ENCODE measurements at regions not wholly inside any gene's neighbourhood (a gene's known extent, or its start where the extent isn't known, plus 50 kb on each side); places are given as distances from the start of the nearest gene placed in this dataset.
"Not testable (repeated sequence)": the region's sequence is repeated elsewhere in the genome, so short reads cannot be mapped to it uniquely, and the experiment has no call there.

DNA sequence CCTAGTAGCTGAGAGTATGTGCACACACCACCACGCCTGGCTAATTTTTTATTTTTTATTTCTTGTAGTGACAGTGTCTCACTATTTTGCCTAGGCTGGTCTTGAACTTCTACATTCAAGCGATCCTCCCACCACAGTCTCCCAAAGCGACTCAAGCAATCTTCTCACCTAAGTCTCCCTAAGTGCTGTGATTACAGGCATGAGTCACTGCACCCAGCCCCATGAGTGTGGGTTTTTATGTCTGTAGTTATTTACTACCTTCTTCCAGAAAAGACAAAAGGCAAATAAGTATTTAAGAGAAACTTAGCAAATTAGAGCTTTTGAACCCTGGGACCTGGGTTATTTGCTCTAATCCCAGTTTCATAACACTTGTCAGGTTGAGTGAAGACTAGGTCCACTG is 92.3 kb upstream of the HCRTR2 start:
- intact Hi-C loops (cut with DNase I) = no loop called here
- H3K4me1 ChIP-seq (replicated peaks in 1 of 2) = no peaks in the 10 kb centered on the region
- no peaks in the 10 kb centered on the region for H3K9me3 ChIP-seq (replicated peaks in 1 of 3)
- no peak overlapping the region for H3K4me3 ChIP-seq
- H3K27me3 ChIP-seq = no peaks in the 10 kb centered on the region
- TF ChIP-seq POLR2A (IDR thresholded peaks at IDR 0.05) = no peak
- TF ChIP-seq, protein P1, sequence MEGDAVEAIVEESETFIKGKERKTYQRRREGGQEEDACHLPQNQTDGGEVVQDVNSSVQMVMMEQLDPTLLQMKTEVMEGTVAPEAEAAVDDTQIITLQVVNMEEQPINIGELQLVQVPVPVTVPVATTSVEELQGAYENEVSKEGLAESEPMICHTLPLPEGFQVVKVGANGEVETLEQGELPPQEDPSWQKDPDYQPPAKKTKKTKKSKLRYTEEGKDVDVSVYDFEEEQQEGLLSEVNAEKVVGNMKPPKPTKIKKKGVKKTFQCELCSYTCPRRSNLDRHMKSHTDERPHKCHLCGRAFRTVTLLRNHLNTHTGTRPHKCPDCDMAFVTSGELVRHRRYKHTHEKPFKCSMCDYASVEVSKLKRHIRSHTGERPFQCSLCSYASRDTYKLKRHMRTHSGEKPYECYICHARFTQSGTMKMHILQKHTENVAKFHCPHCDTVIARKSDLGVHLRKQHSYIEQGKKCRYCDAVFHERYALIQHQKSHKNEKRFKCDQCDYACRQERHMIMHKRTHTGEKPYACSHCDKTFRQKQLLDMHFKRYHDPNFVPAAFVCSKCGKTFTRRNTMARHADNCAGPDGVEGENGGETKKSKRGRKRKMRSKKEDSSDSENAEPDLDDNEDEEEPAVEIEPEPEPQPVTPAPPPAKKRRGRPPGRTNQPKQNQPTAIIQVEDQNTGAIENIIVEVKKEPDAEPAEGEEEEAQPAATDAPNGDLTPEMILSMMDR (IDR thresholded peaks at IDR 0.05) = no peak
- DNase-seq = no peak
- no peak overlapping the region for H3K27ac ChIP-seq
- no peaks in the 10 kb centered on the region for H3K36me3 ChIP-seq (replicated peaks in 1 of 2)
- 84 to 93% (median 88%) methylated on average over 3 of the region's 3 CpGs for WGBS, 4 donors

DNA sequence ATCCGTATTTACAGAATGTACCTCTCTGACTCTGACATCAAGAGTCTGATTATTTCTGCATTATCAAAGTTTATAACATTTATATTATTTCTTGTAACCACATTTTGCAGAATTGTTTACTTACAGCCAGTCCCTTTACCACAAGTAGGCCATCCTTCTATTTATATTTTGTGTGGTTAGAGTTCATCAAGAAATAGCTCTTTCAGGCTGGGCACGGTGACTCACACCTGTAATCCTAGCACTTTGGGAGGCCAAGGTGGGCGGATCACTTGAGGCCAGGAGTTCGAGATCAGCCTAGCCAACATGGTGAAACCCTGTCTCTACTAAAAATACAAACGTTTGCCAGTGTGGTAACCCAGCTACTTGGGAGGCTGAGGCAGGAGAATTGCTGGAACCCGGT is 86.3 kb upstream of the HCRTR2 start:
- 71 to 79% (median 74%) methylated on average over 6 of the region's 6 CpGs for WGBS, 4 donors
- H3K4me3 ChIP-seq; H3K27me3 ChIP-seq; DNase-seq; H3K27ac ChIP-seq; H3K4me1 ChIP-seq (replicated peaks in 1 of 2); intact Hi-C loops (cut with DNase I); H3K9me3 ChIP-seq (replicated peaks in 1 of 3); H3K36me3 ChIP-seq (replicated peaks in 1 of 2): not testable (repeated sequence)

DNA sequence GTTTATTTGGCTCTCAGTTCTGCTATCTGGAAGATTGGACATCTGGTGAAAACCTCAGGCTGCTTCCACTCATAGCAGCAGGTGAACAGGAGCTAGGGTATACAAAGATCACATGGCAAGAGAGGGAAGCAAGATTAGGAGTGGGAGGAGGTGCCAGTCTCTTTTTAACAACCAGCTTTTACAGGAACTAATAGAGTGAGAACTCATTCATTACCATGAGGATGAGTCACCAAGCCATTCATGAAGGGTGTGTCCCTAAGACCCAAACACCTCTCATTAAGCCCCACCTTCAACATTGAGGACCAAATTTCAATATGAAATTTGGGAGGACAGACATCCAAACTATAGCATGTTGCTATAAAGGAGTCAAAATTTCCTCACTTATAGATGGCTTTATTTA is 85.4 kb upstream of the HCRTR2 start:
- H3K27ac ChIP-seq = no peak overlapping the region

DNA sequence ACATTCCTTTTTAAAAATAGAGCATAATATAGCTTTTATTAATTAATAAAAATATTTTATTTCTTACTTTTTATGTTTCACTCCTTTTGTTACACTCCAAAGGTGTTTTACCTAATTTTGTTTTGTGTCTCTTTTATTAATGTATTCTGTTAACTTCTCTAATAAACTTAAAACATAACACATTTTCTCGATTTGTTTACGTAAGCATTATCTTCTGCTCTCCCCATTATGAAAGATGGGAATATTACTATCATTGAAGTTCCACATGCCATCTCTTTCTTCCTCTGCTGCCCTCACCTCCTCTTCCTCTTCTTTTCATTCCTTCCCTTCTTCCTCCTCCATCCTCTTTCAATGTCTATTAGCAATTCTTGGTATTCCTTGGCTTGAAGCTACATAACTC is 85.0 kb upstream of the HCRTR2 start:
- WGBS, 4 donors = 86 to 93% (median 92%) methylated on average over 2 of the region's 2 CpGs
- intact Hi-C loops (cut with DNase I) = no loop called here
- TF ChIP-seq, protein P1 (IDR thresholded peaks at IDR 0.05) = no peak
- no peak for TF ChIP-seq POLR2A (IDR thresholded peaks at IDR 0.05)

More for the DNA sequence above, 85.4 kb upstream of the HCRTR2 start:
- H3K9me3 ChIP-seq (replicated peaks in 1 of 3) = no peaks in the 10 kb centered on the region
- TF ChIP-seq POLR2A (IDR thresholded peaks at IDR 0.05) = no peak
- TF ChIP-seq, protein P1 (IDR thresholded peaks at IDR 0.05) = no peak
- intact Hi-C loops (cut with DNase I) = no loop called here
- no peaks in the 10 kb centered on the region for H3K36me3 ChIP-seq (replicated peaks in 1 of 2)
- no peak for DNase-seq
- H3K27me3 ChIP-seq = no peaks in the 10 kb centered on the region
- H3K4me1 ChIP-seq (replicated peaks in 1 of 2) = no peaks in the 10 kb centered on the region
- no peak overlapping the region for H3K4me3 ChIP-seq

DNA sequence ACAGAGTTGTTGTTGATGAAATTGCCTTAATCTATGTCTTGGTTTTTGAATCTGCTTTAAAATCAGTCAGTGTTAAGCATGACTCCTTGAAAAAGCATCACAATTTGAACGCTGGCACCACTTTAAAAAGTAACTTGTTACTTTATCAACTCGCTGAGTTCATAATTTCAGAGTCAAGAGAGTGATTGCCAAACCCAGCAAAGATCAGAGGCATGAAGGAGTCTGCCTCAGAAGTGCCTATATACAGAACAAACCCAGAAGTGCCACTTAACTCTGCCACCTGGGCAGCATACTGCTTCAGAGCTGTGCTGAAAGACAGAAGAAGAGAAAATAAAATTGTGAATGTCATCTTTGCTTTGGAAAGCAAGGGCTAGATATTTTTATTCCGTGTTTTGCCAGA is 73.6 kb upstream of the HCRTR2 start:
- Histone ChIP-seq H3K36me3 (replicated peaks in 1 of 2) (no peaks in the 10 kb centered on the region), H3K4me1 (replicated peaks in 1 of 2) (no peaks in the 10 kb centered on the region), H3K27me3 (no peaks in the 10 kb centered on the region), H3K9me3 (replicated peaks in 1 of 3) (no peaks in the 10 kb centered on the region), H3K27ac (no peak overlapping the region), H3K4me3 (no peak overlapping the region)
- WGBS, 4 donors = 38 to 51% (median 42%) methylated on average over 3 of the region's 3 CpGs
- TF ChIP-seq, protein P1 (IDR thresholded peaks at IDR 0.05) = no peak
- no peak for TF ChIP-seq POLR2A (IDR thresholded peaks at IDR 0.05)
- intact Hi-C loops (cut with DNase I) = no loop called here
- DNase-seq = no peak

More for the DNA sequence above, 85.0 kb upstream of the HCRTR2 start:
- no peaks in the 10 kb centered on the region for H3K4me1 ChIP-seq (replicated peaks in 1 of 2)
- no peak overlapping the region for H3K27ac ChIP-seq
- no peaks in the 10 kb centered on the region for H3K9me3 ChIP-seq (replicated peaks in 1 of 3)
- no peaks in the 10 kb centered on the region for H3K36me3 ChIP-seq (replicated peaks in 1 of 2)
- no peak overlapping the region for H3K4me3 ChIP-seq
- no peak for DNase-seq
- no peaks in the 10 kb centered on the region for H3K27me3 ChIP-seq
